H1 (cell line): ENCODE measurements at regions not wholly inside any gene's neighbourhood (a gene's known extent, or its start where the extent isn't known, plus 50 kb on each side); places are given as distances from the start of the nearest gene placed in this dataset.

Experiments
- CTCF ChIA-PET: fragments of 300-600 bp; sonication (Branson Sonifier 250); formaldehyde crosslinking; loops from one replicate; lab custom pipeline; 2021; ENCODE audit not compliant: partially characterized antibody; lab: Charles Lee
- POLR2A ChIA-PET: fragments of 300-600 bp; sonication (Branson Sonifier 250); formaldehyde crosslinking; loops from one replicate; lab custom pipeline; 2021; ENCODE audit warnings: inconsistent platforms; ENCODE audit not compliant: partially characterized antibody; lab: Charles Lee
- DNase-seq, 2 experiments: peaks; one replicate each; pipeline versions ENCODE4 v3.0.0 to v3.0.0-alpha.2; 2010 to 2022; ENCODE audit warnings: low spot score in 2 of 2, low read depth in 1 of 2, mixed read lengths in 1 of 2
- FAIRE-seq: peaks from 2 replicates; lab custom pipeline; 2011; peaks lifted over from hg19 to GRCh38; lab: Jason Lieb, UNC
- H2AFZ ChIP-seq: 2 replicates; pipeline ENCODE4 v1.8.1; 2012; ENCODE audit warnings: low read length, inconsistent platforms
- H2AK5ac ChIP-seq: 2 replicates; pipeline ENCODE4 v1.6.1; 2013; ENCODE audit warnings: low read depth, low read length
- H2BK120ac ChIP-seq: replicated peaks from 2 replicates; pipeline ENCODE3; 2013; ENCODE audit warnings: low read depth, low read length, inconsistent platforms
- H2BK12ac ChIP-seq: 2 replicates; pipeline ENCODE4 v1.6.1; 2013; ENCODE audit warnings: low read depth, low read length
- H2BK15ac ChIP-seq: 2 replicates; pipeline ENCODE4 v1.6.1; 2013; ENCODE audit warnings: low read length
- H2BK20ac ChIP-seq: 2 replicates; pipeline ENCODE4 v1.6.1; 2013; ENCODE audit warnings: low read length
- H2BK5ac ChIP-seq: 2 replicates; pipeline ENCODE4 v1.6.1; 2013; ENCODE audit warnings: low read depth, low read length
- H3K14ac ChIP-seq: 2 replicates; pipeline ENCODE4 v1.6.1; 2013; ENCODE audit warnings: inconsistent platforms; ENCODE audit not compliant: insufficient read length
- H3K18ac ChIP-seq: 2 replicates; pipeline ENCODE4 v1.6.1; 2013; ENCODE audit warnings: low read length; ENCODE audit errors: extremely low read depth
- H3K23ac ChIP-seq: 2 replicates; pipeline ENCODE4 v1.6.1; 2013; ENCODE audit warnings: inconsistent platforms; ENCODE audit not compliant: insufficient read length
- H3K23me2 ChIP-seq: 2 replicates; pipeline ENCODE4 v1.6.1; 2013; ENCODE audit warnings: low read depth, low read length
- H3K27ac ChIP-seq: 2 replicates; pipeline ENCODE4 v1.6.1; 2011; ENCODE audit warnings: low read depth, low read length, inconsistent platforms
- H3K27me3 ChIP-seq, 4 experiments: replicated peaks in 1 of 4; 1 replicate in 1 of 4; 2 replicates in 3 of 4; pipeline versions ENCODE4 v1.6.1 to v1.8.1; 2011 to 2013; ENCODE audit warnings: low read length in 3 of 4, mild to moderate bottlenecking in 3 of 4, inconsistent platforms in 2 of 4, mixed read lengths in 2 of 4, moderate library complexity in 1 of 4; ENCODE audit not compliant: control insufficient read depth in 3 of 4, insufficient read depth in 3 of 4; ENCODE audit errors: extremely low read depth in 1 of 4
- H3K36me3 ChIP-seq, 4 experiments: 2 replicates each; pipeline versions ENCODE4 v1.6.1 to v1.8.1; 2011 to 2013; ENCODE audit warnings: mild to moderate bottlenecking in 4 of 4, low read length in 3 of 4, moderate library complexity in 2 of 4, control low read depth in 1 of 4, inconsistent platforms in 1 of 4; ENCODE audit not compliant: insufficient read depth in 4 of 4, control insufficient read depth in 2 of 4
- H3K4ac ChIP-seq: replicated peaks from 2 replicates; pipeline ENCODE3; 2013; ENCODE audit warnings: low read length, low read depth, mixed read lengths, inconsistent platforms; ENCODE audit not compliant: insufficient read length
- H3K4me1 ChIP-seq, 4 experiments: replicated peaks in 1 of 4; 1 replicate in 1 of 4; 2 replicates in 3 of 4; pipeline versions ENCODE4 v1.6.1 to v1.8.1; 2011 to 2013; ENCODE audit warnings: low read length in 3 of 4, inconsistent platforms in 2 of 4, mixed read lengths in 1 of 4; ENCODE audit not compliant: insufficient read depth in 4 of 4, control insufficient read depth in 3 of 4
- H3K4me2 ChIP-seq, 2 experiments: 2 replicates each; pipeline versions ENCODE4 v1.6.1 to v1.8.1; 2011 to 2013; ENCODE audit warnings: low read depth in 2 of 2, low read length in 2 of 2, control low read depth in 1 of 2, inconsistent platforms in 1 of 2, mild to moderate bottlenecking in 1 of 2; ENCODE audit not compliant: insufficient read depth in 1 of 2
- H3K4me3 ChIP-seq, 4 experiments: fragments of 200-600, 300-600 bp in 1 of 4; sonication (generic), shearing (Covaris generic), sonication (Bioruptor Twin) in 1 of 4; 2 replicates each; pipeline versions ENCODE4 v1.5.1 to v1.8.1; 2011 to 2016; ENCODE audit warnings: low read length in 4 of 4, low read depth in 3 of 4, control low read depth in 2 of 4, inconsistent platforms in 2 of 4, mild to moderate bottlenecking in 2 of 4, mixed read lengths in 1 of 4, moderate library complexity in 1 of 4; ENCODE audit not compliant: insufficient read depth in 2 of 4; ENCODE audit errors: extremely low read depth in 1 of 4
- H3K56ac ChIP-seq: replicated peaks from 2 replicates; pipeline ENCODE3; 2013; ENCODE audit warnings: low read depth, mild to moderate bottlenecking, mixed read lengths, low read length, inconsistent platforms; ENCODE audit not compliant: insufficient read length
- H3K79me1 ChIP-seq: 2 replicates; pipeline ENCODE4 v1.6.1; 2013; ENCODE audit warnings: low read depth, low read length, control low read depth
- H3K79me2 ChIP-seq, 2 experiments: 2 replicates each; pipeline versions ENCODE4 v1.6.1 to v1.8.1; 2012 to 2013; ENCODE audit warnings: low read length in 2 of 2, mild to moderate bottlenecking in 2 of 2, inconsistent platforms in 1 of 2; ENCODE audit not compliant: insufficient read depth in 2 of 2, control insufficient read depth in 1 of 2
- H3K9ac ChIP-seq, 4 experiments: replicated peaks in 1 of 4; 1 replicate in 1 of 4; 2 replicates in 3 of 4; pipeline versions ENCODE4 v1.6.1 to v1.8.1; 2011 to 2013; ENCODE audit warnings: low read depth in 3 of 4, low read length in 3 of 4, control low read depth in 2 of 4, mild to moderate bottlenecking in 2 of 4, moderate library complexity in 2 of 4, inconsistent platforms in 1 of 4; ENCODE audit errors: extremely low read depth in 1 of 4
- H3K9me3 ChIP-seq, 2 experiments: 2 replicates each; pipeline versions ENCODE4 v1.6.1 to v1.8.1; 2012 to 2013; ENCODE audit warnings: mild to moderate bottlenecking in 2 of 2, moderate library complexity in 2 of 2, control low read depth in 1 of 2, inconsistent platforms in 1 of 2, low read depth in 1 of 2, low read length in 1 of 2, mixed read lengths in 1 of 2; ENCODE audit not compliant: insufficient read depth in 2 of 2
- H4K20me1 ChIP-seq, 2 experiments: replicated peaks in 1 of 2; 2 replicates each; pipeline versions ENCODE3 to v1.8.1; 2011 to 2013; ENCODE audit warnings: inconsistent platforms in 2 of 2, low read length in 2 of 2, mild to moderate bottlenecking in 1 of 2; ENCODE audit not compliant: insufficient read depth in 2 of 2, control insufficient read depth in 1 of 2
- H4K5ac ChIP-seq: 2 replicates; pipeline ENCODE4 v1.6.1; 2013; ENCODE audit warnings: low read length, low read depth, mixed read lengths, inconsistent platforms; ENCODE audit not compliant: insufficient read length
- H4K8ac ChIP-seq: 2 replicates; pipeline ENCODE4 v1.8.0; 2013; ENCODE audit warnings: mild to moderate bottlenecking, moderate library complexity, low read length, inconsistent platforms; ENCODE audit not compliant: insufficient read depth; ENCODE audit errors: extremely low read depth
- H4K91ac ChIP-seq: replicated peaks from 2 replicates; pipeline ENCODE3; 2013; ENCODE audit warnings: low read length, mixed read lengths, inconsistent platforms; ENCODE audit not compliant: insufficient read length
- ASH2L ChIP-seq: fragments of 200-600, 300-600 bp; sonication (generic); IDR thresholded peaks from one replicate; pipeline ENCODE4 v1.7.1; 2017; ENCODE audit warnings: low read length
- CREB1 ChIP-seq: IDR thresholded peaks from 2 replicates; pipeline ENCODE4 v1.6.1; 2012; ENCODE audit warnings: inconsistent platforms
- EP300 ChIP-seq, 2 experiments: IDR thresholded peaks; 1 replicate in 1 of 2; 2 replicates in 1 of 2; pipeline ENCODE4 v1.6.1; 2011 to 2012; ENCODE audit warnings: low read depth in 2 of 2, low read length in 2 of 2, mild to moderate bottlenecking in 2 of 2, borderline replicate concordance in 1 of 2, inconsistent platforms in 1 of 2, moderate library complexity in 1 of 2
- HDAC2 ChIP-seq, 2 experiments: fragments of 300-600 bp in 1 of 2; sonication (generic) in 1 of 2; IDR thresholded peaks; 2 replicates each; pipeline ENCODE4 v1.6.1; 2011 to 2012; ENCODE audit warnings: low read depth in 2 of 2, low read length in 2 of 2, mild to moderate bottlenecking in 2 of 2, moderate library complexity in 2 of 2, borderline replicate concordance in 1 of 2, inconsistent platforms in 1 of 2
- KDM4A ChIP-seq: IDR thresholded peaks from one replicate; pipeline ENCODE4 v1.7.1; 2012; ENCODE audit warnings: low read depth, mild to moderate bottlenecking, moderate library complexity, low read length, inconsistent platforms; ENCODE audit not compliant: severe bottlenecking
- PHF8 ChIP-seq: fragments of 200-600 bp; sonication (generic); conservative IDR thresholded peaks from 2 replicates; pipeline ENCODE4 v1.7.1; 2012; ENCODE audit warnings: low read depth, mild to moderate bottlenecking, inconsistent platforms, low read length, moderate library complexity
- SAP30 ChIP-seq: fragments of 300-600 bp; sonication (generic); IDR thresholded peaks from 2 replicates; pipeline ENCODE4 v1.7.1; 2012; ENCODE audit warnings: low read length, moderate library complexity, mild to moderate bottlenecking, inconsistent platforms; ENCODE audit not compliant: insufficient read depth, insufficient replicate concordance
- SIRT6 ChIP-seq: IDR thresholded peaks from one replicate; pipeline ENCODE4 v1.7.1; 2012; ENCODE audit warnings: low read length, inconsistent platforms
- WGBS, 2 experiments: shearing (Covaris generic) in 1 of 2; methylation state at CpG; one replicate each; pipeline versions ENCODE4 v1.1.6 to v1.1.7; 2013 to 2015; ENCODE audit warnings: low lambda C conversion rate in 2 of 2, mixed read lengths in 2 of 2, inconsistent platforms in 1 of 2, low coverage in 1 of 2, missing lambda C conversion rate in 1 of 2; ENCODE audit not compliant: insufficient replicate concordance in 2 of 2, insufficient coverage in 1 of 2, insufficient read length in 1 of 2; ENCODE audit errors: extremely low coverage in 1 of 2, missing lambda C conversion rate in 1 of 2; 5-methylcytosine and 5-hydroxymethylcytosine counted together

DNA sequence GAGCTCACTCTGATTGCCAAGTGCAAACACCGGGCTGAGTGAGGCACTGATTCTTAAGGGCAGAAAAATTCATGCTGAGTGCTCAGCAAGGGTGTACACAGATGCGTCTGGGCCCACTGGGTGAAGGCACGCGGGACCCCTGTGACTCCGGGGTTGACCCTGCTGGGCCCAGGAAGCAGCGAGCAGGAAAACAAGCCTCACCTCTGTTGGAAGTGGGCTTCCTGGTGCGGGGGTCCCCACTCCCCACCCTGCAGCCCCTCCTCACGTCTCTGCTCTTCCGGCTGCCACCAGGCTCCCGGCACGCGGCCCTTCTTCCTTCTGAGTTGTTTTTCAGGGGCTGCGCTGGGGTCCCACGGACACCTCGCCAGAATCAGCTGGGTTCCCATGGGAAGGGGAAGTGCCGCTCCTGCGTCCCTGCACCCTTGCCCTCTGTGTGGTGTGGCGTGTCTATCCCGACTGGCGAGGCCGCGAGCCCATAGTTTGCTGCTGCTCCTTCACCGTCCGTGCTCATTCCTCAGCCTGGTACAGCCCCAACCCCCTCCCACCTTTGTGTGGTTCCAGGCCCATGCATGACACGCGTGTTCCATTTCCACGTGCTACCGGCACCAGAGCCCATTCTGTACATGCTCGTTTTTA is 80.6 kb upstream of the BHLHE23 start:
- Histone ChIP-seq H3K9ac (no peak overlapping the region), H3K79me1 (no peaks in the 10 kb centered on the region), H2BK15ac (no peak overlapping the region), H3K79me2 (no peaks in the 10 kb centered on the region), H2BK120ac (no peak overlapping the region), H3K27me3 (no peaks in the 10 kb centered on the region), H2AK5ac (no peak overlapping the region), H3K23me2 (no peaks in the 10 kb centered on the region), H2BK12ac (0 out of 2 replicates have a peak overlapping the region, but pooled peaks have one; percentile 27), H4K20me1 (no peaks in the 10 kb centered on the region), H3K4me1 (no peaks in the 10 kb centered on the region; a peak in 1 of 7 replicates), H4K91ac (no peak overlapping the region), H4K8ac (no peak overlapping the region), H3K4ac (no peak overlapping the region), H3K9me3 (no peaks in the 10 kb centered on the region), H2AFZ (no peak overlapping the region), H3K4me3 (no peak overlapping the region), H2BK5ac (no peak overlapping the region), H3K14ac (no peak overlapping the region), H3K36me3 (no peaks in the 10 kb centered on the region), H2BK20ac (no peak overlapping the region), H3K27ac (no peak overlapping the region), H4K5ac (no peak overlapping the region), H3K4me2 (no peak overlapping the region), H3K56ac (no peak overlapping the region), H3K18ac (no peak overlapping the region), H3K23ac (no peak overlapping the region)
- no peak for DNase-seq
- POLR2A ChIA-PET, result no interaction called here
- WGBS, 2 experiments, result 86% methylated on average over 27 of the region's 29 CpGs; no CpG with 5 or more reads in 1 of the 2 experiments
- CTCF ChIA-PET, result interaction anchor here (0.8 to 0.9 kb wide), 2 partner anchors 85 to 93 kb away, joined by 3 to 4 read pairs; no protein-coding TSS in a partner anchor
- no peak for FAIRE-seq
- TF ChIP-seq KDM4A (no peak), PHF8 (no peak), CREB1 (no peak), HDAC2 (IDR thresholded peaks at IDR 0.05; ENCODE audit: borderline replicate concordance in 1 of 2, low read depth in 2 of 2, low read length in 2 of 2) (no peak), ASH2L (no peak), SIRT6 (no peak), SAP30 (no peak), EP300 (IDR thresholded peaks at IDR 0.05; ENCODE audit: borderline replicate concordance in 1 of 2, low read depth in 2 of 2, low read length in 2 of 2) (no peak)
